Sigmoid colon (tissue), 4 donors: ENCODE measurements at regions not wholly inside any gene's neighbourhood (a gene's known extent, or its start where the extent isn't known, plus 50 kb on each side); places are given as distances from the start of the nearest gene placed in this dataset.

Source experiments
- CTCF ChIP-seq, 4 experiments: fragments of 450-650 bp in 3 of 4; fragments of 200-600 bp in 1 of 4; IDR thresholded peaks; one replicate each; pipeline ENCODE4 v1.5.1; 2016 to 2019; ENCODE audit warnings: antibody characterized with exemption in 4 of 4, mild to moderate bottlenecking in 3 of 4, moderate library complexity in 2 of 4
- EP300 ChIP-seq, 4 donors: sonication (generic); formaldehyde crosslinking; IDR thresholded peaks; one replicate each; pipeline ENCODE4 v1.6.1; 2017; ENCODE audit warnings: antibody characterized with exemption in 4 of 4
- POLR2A ChIP-seq, 2 donors: fragments of 450-650 bp; IDR thresholded peaks; one replicate each; pipeline ENCODE4 v1.6.1; 2016; ENCODE audit warnings: antibody characterized with exemption in 2 of 2, mild to moderate bottlenecking in 2 of 2, moderate library complexity in 2 of 2
- POLR2AphosphoS5 ChIP-seq, 4 donors: sonication (generic); formaldehyde crosslinking; IDR thresholded peaks; one replicate each; pipeline ENCODE4 v1.6.1; 2017; ENCODE audit warnings: antibody characterized with exemption in 4 of 4

- TF ChIP-seq POLR2AphosphoS5 (IDR thresholded peaks at IDR 0.05) (no peak), CTCF (IDR thresholded peaks at IDR 0.05) (no peak), EP300 (IDR thresholded peaks at IDR 0.05) (no peak), POLR2A (IDR thresholded peaks at IDR 0.05) (no peak)
These were observed 124.7 kb upstream of the THBS1 start for GRCh38 chr15:39456159-39456558.
